ENCODE measurements at regions not wholly inside any gene's neighbourhood (a gene's known extent, or its start where the extent isn't known, plus 50 kb on each side); places are given as distances from the start of the nearest gene placed in this dataset.

DNA sequence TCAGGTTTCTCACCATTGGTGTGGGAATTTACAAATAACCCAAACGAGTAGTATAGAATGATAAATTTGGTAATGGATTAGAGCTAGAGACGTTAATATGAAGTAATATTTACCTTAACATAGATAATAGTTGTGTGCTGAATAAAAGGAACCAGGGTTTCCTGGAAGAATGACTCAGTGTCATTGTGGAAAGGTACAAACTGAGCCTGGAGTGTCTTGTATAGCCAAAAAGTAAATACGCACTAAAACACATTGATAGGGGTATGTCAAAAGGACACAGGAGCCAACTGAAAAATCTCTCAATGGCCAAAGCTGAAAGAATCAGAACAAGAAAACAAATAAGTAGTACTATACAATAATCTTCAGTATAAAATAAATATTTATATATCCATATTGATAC is 363.5 kb downstream of the SLCO4C1 start:
- H3K27ac ChIP-seq (ENCODE audit: low read length) = no peak overlapping the region
- no peaks in the 10 kb centered on the region for H3K27me3 ChIP-seq (ENCODE audit: control insufficient read depth, insufficient read depth, low read length)
- H3K9me3 ChIP-seq (ENCODE audit: control insufficient read depth, low read depth, low read length) = no peaks in the 10 kb centered on the region
- no peak overlapping the region for H3K9ac ChIP-seq (ENCODE audit: low read length)
- no peaks in the 10 kb centered on the region for H3K4me1 ChIP-seq (ENCODE audit: control insufficient read depth, low read depth, low read length)
- H3K4me3 ChIP-seq (ENCODE audit: low read length) = no peak overlapping the region
- H3K36me3 ChIP-seq (ENCODE audit: control insufficient read depth, low read depth, low read length) = no peaks in the 10 kb centered on the region

GRCh38 chr5:101929628-101930027 is 366.5 kb downstream of the SLCO4C1 start:
- H3K9me3 ChIP-seq (ENCODE audit: control insufficient read depth, low read depth, low read length) = no peaks in the 10 kb centered on the region
- no peak overlapping the region for H3K27ac ChIP-seq (ENCODE audit: low read length)
- H3K27me3 ChIP-seq (ENCODE audit: control insufficient read depth, insufficient read depth, low read length) = no peaks in the 10 kb centered on the region
- no peaks in the 10 kb centered on the region for H3K4me1 ChIP-seq (ENCODE audit: control insufficient read depth, low read depth, low read length)
- no peaks in the 10 kb centered on the region for H3K36me3 ChIP-seq (ENCODE audit: control insufficient read depth, low read depth, low read length)
- no peak overlapping the region for H3K4me3 ChIP-seq (ENCODE audit: low read length)
- H3K9ac ChIP-seq (ENCODE audit: low read length) = no peak overlapping the region

DNA sequence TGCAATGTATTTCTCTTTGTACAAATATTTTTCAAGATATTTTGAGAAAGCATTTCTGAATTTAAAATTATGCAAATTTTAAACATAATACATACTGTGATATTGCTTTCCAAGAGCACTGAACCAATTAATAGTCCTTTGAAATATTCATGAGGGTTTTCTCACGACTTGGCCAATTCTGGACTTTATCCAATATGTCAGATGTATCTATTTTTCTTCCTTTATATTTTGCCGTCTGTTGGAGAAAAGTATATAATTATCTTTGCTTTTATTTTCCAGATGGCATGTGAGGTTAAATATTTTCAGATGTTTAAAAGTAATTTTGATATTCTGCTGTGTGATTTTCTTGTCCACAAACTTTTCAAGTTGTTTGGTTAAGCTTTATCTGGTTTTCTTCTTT is 378.9 kb downstream of the SLCO4C1 start:
- H3K4me1 ChIP-seq (ENCODE audit: control insufficient read depth, low read depth, low read length) = no peaks in the 10 kb centered on the region
- no peak overlapping the region for H3K9ac ChIP-seq (ENCODE audit: low read length)
- H3K4me3 ChIP-seq (ENCODE audit: low read length) = no peak overlapping the region
- H3K27ac ChIP-seq (ENCODE audit: low read length) = no peak overlapping the region
- no peaks in the 10 kb centered on the region for H3K27me3 ChIP-seq (ENCODE audit: control insufficient read depth, insufficient read depth, low read length)
- no peaks in the 10 kb centered on the region for H3K9me3 ChIP-seq (ENCODE audit: control insufficient read depth, low read depth, low read length)
- H3K36me3 ChIP-seq (ENCODE audit: control insufficient read depth, low read depth, low read length) = no peaks in the 10 kb centered on the region

DNA sequence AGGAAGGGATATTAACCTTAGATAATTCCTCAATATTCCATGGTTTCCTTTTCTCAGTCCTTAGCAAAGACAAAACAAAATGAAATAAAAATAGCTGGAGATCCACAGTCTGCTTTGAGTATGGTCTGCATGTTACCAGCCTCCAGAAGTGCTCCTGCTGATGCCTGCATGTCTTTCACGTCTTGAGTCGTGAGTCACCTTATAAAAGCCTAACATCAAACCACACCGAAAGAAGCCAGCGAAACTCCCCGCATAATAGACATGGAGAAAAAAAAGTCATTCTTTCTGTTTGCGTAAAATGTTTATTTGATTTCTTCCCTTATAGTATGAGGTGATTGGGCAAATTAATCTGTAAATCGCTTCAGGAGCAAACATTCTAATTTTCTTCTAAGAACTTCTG is 380.5 kb downstream of the SLCO4C1 start:
- H3K9ac ChIP-seq (ENCODE audit: low read length) = no peak overlapping the region
- no peaks in the 10 kb centered on the region for H3K4me1 ChIP-seq (ENCODE audit: control insufficient read depth, low read depth, low read length)
- H3K9me3 ChIP-seq (ENCODE audit: control insufficient read depth, low read depth, low read length) = no peaks in the 10 kb centered on the region
- no peaks in the 10 kb centered on the region for H3K36me3 ChIP-seq (ENCODE audit: control insufficient read depth, low read depth, low read length)
- H3K27me3 ChIP-seq (ENCODE audit: control insufficient read depth, insufficient read depth, low read length) = no peaks in the 10 kb centered on the region
- no peak overlapping the region for H3K4me3 ChIP-seq (ENCODE audit: low read length)
- H3K27ac ChIP-seq (ENCODE audit: low read length) = no peak overlapping the region

DNA sequence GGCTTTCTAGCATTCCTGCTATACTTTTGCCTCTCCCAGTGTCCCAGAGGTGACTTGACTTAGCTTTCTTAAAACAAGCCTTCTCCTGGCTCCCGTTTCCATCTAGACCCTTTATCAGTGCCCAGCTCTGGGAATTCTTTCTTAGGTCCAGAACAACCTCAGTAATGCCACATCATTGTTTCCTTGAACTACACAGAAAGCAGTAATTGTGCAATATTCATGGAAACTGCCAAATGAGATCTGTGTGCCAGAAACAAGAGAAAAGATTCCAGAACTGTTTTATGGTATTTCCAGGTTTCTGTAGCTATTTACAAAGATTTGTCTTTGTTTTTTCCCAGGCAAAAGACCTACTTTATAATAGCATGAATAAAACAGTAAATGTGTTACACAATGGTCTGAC is 391.3 kb downstream of the SLCO4C1 start:
- no peaks in the 10 kb centered on the region for H3K9me3 ChIP-seq (ENCODE audit: control insufficient read depth, low read depth, low read length)
- H3K9ac ChIP-seq (ENCODE audit: low read length) = no peak overlapping the region
- H3K4me1 ChIP-seq (ENCODE audit: control insufficient read depth, low read depth, low read length) = no peaks in the 10 kb centered on the region
- H3K36me3 ChIP-seq (ENCODE audit: control insufficient read depth, low read depth, low read length) = no peaks in the 10 kb centered on the region
- H3K27me3 ChIP-seq (ENCODE audit: control insufficient read depth, insufficient read depth, low read length) = no peaks in the 10 kb centered on the region
- H3K27ac ChIP-seq (ENCODE audit: low read length) = no peak overlapping the region
- H3K4me3 ChIP-seq (ENCODE audit: low read length) = no peak overlapping the region

- Histone ChIP-seq H3K9ac (ENCODE audit: low read length) (no peak overlapping the region), H3K9me3 (ENCODE audit: control insufficient read depth, low read depth, low read length) (no peaks in the 10 kb centered on the region), H3K4me3 (ENCODE audit: low read length) (no peak overlapping the region), H3K4me1 (ENCODE audit: control insufficient read depth, low read depth, low read length) (no peaks in the 10 kb centered on the region), H3K36me3 (ENCODE audit: control insufficient read depth, low read depth, low read length) (no peaks in the 10 kb centered on the region), H3K27me3 (ENCODE audit: control insufficient read depth, insufficient read depth, low read length) (no peaks in the 10 kb centered on the region), H3K27ac (ENCODE audit: low read length) (no peak overlapping the region)
Measured at GRCh38 chr5:101897914-101898313, 398.2 kb downstream of the SLCO4C1 start.

GRCh38 chr5:101894985-101895384 is 401.1 kb downstream of the SLCO4C1 start:
- Histone ChIP-seq H3K9ac (ENCODE audit: low read length) (no peak overlapping the region), H3K4me1 (ENCODE audit: control insufficient read depth, low read depth, low read length) (no peaks in the 10 kb centered on the region), H3K27ac (ENCODE audit: low read length) (no peak overlapping the region), H3K27me3 (ENCODE audit: control insufficient read depth, insufficient read depth, low read length) (no peaks in the 10 kb centered on the region), H3K9me3 (ENCODE audit: control insufficient read depth, low read depth, low read length) (no peaks in the 10 kb centered on the region), H3K36me3 (ENCODE audit: control insufficient read depth, low read depth, low read length) (no peaks in the 10 kb centered on the region), H3K4me3 (ENCODE audit: low read length) (no peak overlapping the region)

- H3K27ac ChIP-seq (ENCODE audit: low read length) = no peak overlapping the region
- H3K36me3 ChIP-seq (ENCODE audit: control insufficient read depth, low read depth, low read length) = no peaks in the 10 kb centered on the region
- H3K9ac ChIP-seq (ENCODE audit: low read length) = no peak overlapping the region
- no peak overlapping the region for H3K4me3 ChIP-seq (ENCODE audit: low read length)
- H3K9me3 ChIP-seq (ENCODE audit: control insufficient read depth, low read depth, low read length) = no peaks in the 10 kb centered on the region
- no peaks in the 10 kb centered on the region for H3K4me1 ChIP-seq (ENCODE audit: control insufficient read depth, low read depth, low read length)
- no peaks in the 10 kb centered on the region for H3K27me3 ChIP-seq (ENCODE audit: control insufficient read depth, insufficient read depth, low read length)
Measured at GRCh38 chr5:101878190-101878589, 417.9 kb downstream of the SLCO4C1 start.

GRCh38 chr5:101877451-101877850 is 418.6 kb downstream of the SLCO4C1 start:
- no peaks in the 10 kb centered on the region for H3K4me1 ChIP-seq (ENCODE audit: control insufficient read depth, low read depth, low read length)
- H3K9ac ChIP-seq (ENCODE audit: low read length) = no peak overlapping the region

DNA sequence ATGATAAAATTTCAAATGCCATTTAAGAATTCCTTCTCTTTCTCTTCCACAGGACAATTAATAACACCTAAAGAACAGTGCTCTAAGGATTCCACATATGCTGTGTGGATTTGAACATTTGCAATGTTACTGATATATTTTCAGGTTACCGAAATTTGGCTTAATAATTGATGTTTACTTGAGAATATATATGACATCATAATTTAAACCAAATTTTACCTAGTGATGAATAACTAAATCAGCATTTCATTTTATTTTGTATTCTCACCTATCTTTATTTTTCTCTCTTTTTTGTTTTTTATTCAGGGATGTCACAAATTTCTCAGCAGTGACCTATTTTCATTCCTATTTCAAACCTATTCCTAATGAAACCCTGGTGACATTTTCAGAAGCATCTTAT is 429.6 kb downstream of the SLCO4C1 start:
- no peaks in the 10 kb centered on the region for H3K36me3 ChIP-seq (ENCODE audit: control insufficient read depth, low read depth, low read length)
- no peak overlapping the region for H3K9ac ChIP-seq (ENCODE audit: low read length)
- no peaks in the 10 kb centered on the region for H3K9me3 ChIP-seq (ENCODE audit: control insufficient read depth, low read depth, low read length)
- H3K27ac ChIP-seq (ENCODE audit: low read length) = no peak overlapping the region
- H3K27me3 ChIP-seq (ENCODE audit: control insufficient read depth, insufficient read depth, low read length) = no peaks in the 10 kb centered on the region
- no peaks in the 10 kb centered on the region for H3K4me1 ChIP-seq (ENCODE audit: control insufficient read depth, low read depth, low read length)
- no peak overlapping the region for H3K4me3 ChIP-seq (ENCODE audit: low read length)

More at GRCh38 chr5:101877451-101877850, 418.6 kb downstream of the SLCO4C1 start:
- no peaks in the 10 kb centered on the region for H3K36me3 ChIP-seq (ENCODE audit: control insufficient read depth, low read depth, low read length)
- H3K27ac ChIP-seq (ENCODE audit: low read length) = no peak overlapping the region
- H3K27me3 ChIP-seq (ENCODE audit: control insufficient read depth, insufficient read depth, low read length) = no peaks in the 10 kb centered on the region
- H3K9me3 ChIP-seq (ENCODE audit: control insufficient read depth, low read depth, low read length) = no peaks in the 10 kb centered on the region
- no peak overlapping the region for H3K4me3 ChIP-seq (ENCODE audit: low read length)

DNA sequence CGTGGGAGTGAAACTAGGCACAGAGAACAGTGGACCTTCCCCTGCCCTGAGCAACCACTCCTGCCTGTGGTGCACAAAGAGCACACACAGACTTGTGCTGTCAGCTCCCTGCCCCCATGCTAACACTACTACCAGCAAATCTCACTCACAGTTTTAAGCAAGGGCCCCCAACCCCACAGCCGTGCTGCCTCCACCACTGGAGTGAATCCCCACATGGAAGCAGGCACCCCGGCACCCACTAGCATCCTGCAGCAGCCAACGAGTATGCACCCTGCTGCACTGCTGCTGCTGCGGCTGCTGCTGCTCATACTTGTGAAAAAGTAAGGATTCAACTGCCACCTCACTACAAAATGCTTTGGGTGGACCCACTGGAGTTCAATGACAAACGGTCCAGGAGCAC is 435.5 kb downstream of the SLCO4C1 start:
- Histone ChIP-seq H3K4me1 (ENCODE audit: control insufficient read depth, low read depth, low read length) (no peaks in the 10 kb centered on the region), H3K4me3 (ENCODE audit: low read length) (no peak overlapping the region), H3K9ac (ENCODE audit: low read length) (no peak overlapping the region), H3K36me3 (ENCODE audit: control insufficient read depth, low read depth, low read length) (no peaks in the 10 kb centered on the region), H3K9me3 (ENCODE audit: control insufficient read depth, low read depth, low read length) (no peaks in the 10 kb centered on the region), H3K27me3 (ENCODE audit: control insufficient read depth, insufficient read depth, low read length) (no peaks in the 10 kb centered on the region), H3K27ac (ENCODE audit: low read length) (no peak overlapping the region)

DNA sequence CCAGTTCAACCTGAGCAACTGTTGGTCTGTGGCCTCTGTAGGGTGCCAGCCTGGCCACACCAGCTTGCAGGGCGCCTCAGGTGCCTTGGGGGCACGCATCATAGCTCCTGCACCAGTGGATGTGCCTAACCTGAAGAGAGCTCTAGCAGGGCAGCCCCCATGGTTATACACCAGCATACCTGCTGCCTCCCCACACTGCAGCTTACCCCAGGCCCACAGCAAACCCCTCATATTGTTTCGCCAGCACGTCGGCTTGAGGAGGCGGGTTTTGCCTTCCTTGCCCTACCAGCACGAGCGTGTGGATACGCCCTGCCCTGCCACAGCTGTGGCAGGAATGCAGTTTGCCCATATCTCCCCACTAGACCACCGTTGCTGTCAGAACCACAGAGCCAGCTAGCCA is 435.9 kb downstream of the SLCO4C1 start:
- Histone ChIP-seq H3K4me3 (ENCODE audit: low read length) (no peak overlapping the region), H3K27ac (ENCODE audit: low read length) (no peak overlapping the region), H3K4me1 (ENCODE audit: control insufficient read depth, low read depth, low read length) (no peaks in the 10 kb centered on the region), H3K9ac (ENCODE audit: low read length) (no peak overlapping the region), H3K36me3 (ENCODE audit: control insufficient read depth, low read depth, low read length) (no peaks in the 10 kb centered on the region), H3K9me3 (ENCODE audit: control insufficient read depth, low read depth, low read length) (no peaks in the 10 kb centered on the region), H3K27me3 (ENCODE audit: control insufficient read depth, insufficient read depth, low read length) (no peaks in the 10 kb centered on the region)

All from iPS-18a (cell line).